GM19043 (cell line): ENCODE measurements at regions not wholly inside any gene's neighbourhood (a gene's known extent, or its start where the extent isn't known, plus 50 kb on each side); places are given as distances from the start of the nearest gene placed in this dataset.
"Not testable (repeated sequence)": the region's sequence is repeated elsewhere in the genome, so short reads cannot be mapped to it uniquely, and the experiment has no call there.

Source experiments
- ATAC-seq: cut with Tn5 transposase; IDR thresholded peaks from one replicate; pipeline ENCODE4 v1.9.1; 2021; ENCODE audit warnings: low read depth; ENCODE audit not compliant: unreplicated experiment

DNA sequence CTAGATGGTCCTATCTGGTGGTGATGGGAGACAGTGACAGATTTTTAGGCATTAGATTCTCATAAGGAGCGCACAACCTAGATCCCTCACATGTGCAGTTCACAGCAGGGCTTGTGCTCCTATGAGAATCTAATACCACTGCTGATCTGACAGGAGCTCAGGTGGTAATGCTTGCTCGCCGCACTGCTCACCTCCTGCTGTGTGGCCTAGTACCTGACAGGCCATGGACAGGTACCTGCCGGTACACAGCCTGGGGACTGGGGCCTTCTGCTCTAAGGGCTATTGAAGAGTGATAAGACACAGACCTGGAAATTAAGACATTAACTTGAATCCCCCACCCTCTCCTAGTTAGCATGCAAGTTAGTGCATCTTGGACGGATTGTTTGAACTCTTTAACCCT is 64.4 kb downstream of the KLRB1 start:
- not testable (repeated sequence) for ATAC-seq

DNA sequence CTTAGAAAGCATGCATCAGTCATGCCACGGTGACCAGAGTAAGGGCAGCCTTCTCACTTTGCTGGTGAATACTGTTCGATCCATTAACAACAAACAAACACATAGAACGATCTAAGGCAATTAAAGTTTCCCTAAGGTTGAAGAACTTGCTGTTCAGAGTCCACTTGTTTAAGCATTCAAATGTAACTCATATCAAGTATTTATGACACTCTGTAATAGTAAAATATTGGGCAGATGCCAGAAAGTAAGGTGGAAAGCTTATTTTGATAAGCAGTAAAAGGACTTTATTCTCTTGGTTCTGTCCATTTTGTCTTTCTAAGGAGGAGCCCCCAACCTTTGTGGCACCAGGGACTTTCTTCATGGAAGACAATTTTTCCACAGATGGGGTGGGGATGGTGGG is 64.9 kb downstream of the KLRB1 start:
- not testable (repeated sequence) for ATAC-seq

DNA sequence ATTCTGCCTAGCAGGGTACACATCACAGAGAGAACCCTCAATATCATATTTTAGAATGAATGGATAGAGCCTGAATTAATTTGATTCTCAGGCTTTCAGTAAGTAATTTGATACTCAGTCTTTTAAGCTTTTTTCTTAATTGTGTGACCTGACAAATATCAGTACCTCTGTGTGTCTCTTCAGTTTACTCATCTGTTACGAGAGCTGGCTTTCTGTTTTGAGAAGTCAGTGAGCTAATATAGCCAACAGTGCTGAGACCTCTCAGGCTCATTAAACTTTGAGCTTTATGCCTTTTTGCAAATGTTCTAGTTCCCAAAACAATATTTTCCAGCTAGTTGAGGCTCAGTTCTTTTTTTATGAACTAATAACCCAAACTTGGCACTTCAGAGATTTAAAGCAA is 91.8 kb downstream of the KLRB1 start:
- ATAC-seq = not testable (repeated sequence)

DNA sequence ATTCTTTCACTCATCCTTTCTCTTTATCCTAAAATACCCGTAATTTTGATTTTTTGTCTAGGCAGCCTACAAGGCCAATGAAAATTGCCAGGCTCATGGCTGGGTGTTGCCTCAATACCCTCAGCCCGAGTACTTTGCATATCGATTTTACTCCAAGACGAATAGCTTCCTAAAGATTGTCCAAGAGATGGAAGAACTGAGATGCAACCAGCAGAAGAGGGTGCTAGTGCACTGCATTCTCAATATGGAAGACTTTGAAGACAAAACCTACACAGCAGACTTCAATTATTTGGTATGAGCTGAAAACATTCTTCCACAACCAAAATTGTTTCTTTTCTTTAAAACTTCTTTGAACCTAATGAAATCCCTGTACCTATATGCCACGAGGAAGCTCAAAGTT is 95.0 kb downstream of the KLRB1 start:
- ATAC-seq = not testable (repeated sequence)

DNA sequence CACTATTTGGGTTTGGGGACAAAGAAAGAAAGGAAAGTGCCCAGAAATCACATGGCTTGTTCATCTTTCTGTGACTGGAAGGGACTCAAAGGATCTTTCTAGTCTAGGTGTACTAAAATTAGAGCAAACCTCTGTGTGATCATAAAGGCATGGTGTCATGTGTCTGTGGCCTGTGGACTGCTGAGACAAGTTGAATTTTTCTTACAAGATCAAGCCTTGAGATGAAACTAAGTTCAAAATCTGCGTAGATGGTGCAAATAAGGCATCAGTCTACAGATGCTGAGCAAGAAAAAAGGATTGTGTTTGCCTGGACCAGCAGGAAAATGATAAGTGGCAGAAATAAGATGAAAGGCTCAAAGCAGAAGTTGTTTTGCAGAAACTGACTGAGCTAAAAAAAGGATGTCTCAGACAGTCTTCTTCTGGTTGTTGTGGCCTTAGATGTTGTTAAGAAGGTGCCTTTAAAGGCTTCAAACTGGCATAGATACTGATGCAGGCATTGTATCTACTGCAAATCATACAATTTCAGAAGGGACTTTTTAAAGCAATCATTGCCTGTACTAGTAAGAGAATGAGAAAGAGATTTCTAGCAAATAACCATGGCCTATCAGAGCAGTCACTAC is 97.2 kb downstream of the KLRB1 start:
- not testable (repeated sequence) for ATAC-seq

DNA sequence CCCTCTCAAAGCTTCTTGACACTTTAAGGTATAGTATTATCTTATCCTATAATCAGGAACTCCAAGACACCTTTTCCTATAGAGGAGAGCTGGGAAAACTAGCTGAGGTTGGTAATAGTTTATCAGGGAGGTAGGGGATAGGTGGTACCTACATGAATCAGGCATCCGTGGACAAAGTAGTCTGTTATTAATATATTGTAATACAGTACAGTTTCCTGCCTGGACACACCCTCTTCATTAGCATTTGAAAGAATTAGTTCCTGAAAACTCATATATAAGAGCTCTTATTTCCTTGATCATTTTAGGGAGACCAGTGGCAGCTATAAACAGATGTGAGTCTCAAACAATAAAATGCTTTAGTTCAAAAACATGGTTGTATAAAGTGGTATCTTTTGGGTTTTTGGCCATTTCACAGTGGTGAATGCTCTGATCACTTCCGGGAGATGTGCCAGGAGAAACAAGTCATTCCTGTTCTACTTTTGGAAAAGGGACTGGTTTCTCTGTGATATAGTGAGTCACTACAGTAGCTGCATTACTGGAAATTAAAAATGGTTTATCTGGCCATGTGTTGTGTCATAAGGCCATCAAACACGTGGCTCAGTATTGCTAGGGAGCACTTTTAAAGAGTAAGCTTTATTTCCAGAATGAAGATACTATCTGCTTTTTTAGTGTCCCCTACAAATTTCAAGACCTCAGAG is 98.1 kb downstream of the KLRB1 start:
- ATAC-seq = no peak

DNA sequence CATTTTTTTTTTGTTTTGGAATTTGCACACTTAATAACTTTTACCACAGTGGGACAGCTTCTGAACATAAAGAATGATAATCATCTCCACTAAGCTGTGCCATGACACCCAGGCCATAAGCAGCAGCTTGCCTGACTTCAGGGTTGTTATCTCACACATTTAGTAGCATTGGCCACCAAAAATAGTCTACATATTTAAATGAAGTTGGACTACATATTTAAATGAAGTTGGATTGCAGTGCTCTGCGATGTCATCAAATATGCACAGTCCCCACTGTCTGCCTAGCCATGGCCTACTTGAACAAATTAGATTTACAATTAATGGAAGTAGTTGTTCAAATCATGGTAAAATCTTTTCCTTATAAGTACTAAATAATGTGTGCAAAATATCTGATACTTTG is 101.0 kb downstream of the KLRB1 start:
- no peak for ATAC-seq

DNA sequence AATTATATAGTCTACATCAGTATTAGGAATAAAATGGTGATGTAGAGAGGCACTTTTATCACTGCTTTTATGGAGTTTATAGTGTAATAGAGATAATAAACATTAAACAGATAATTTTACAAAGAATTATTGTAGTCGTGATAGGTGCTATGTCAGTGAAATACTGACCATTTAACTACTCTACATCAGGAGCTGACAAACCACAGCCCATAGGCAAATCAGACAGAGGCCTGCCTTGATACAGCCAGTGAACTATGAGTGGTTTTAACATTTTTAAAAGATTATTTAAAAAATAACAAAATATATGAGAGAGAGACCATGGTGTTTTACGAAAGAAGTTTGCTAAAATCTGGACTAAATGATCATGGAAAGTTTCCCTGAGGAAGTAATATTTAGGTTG is 104.3 kb downstream of the KLRB1 start:
- ATAC-seq = not testable (repeated sequence)

DNA sequence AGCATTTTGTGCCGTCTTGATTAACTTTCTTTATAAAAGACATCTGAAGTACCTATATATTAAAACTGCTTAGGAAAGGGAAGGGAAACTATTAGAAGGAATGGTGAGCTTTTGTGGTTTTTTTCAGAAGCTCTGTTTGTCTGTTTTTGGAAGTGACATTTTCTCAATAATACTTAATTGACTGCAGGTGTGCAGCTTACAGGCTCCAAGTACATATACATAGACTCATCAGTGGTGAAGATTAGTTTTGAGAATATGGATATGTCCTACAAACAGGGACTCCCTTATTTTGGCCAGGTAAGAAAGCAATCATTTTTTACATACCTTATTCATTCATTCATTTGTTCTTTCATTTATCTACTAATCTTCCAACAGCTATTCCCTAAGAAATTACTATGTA is 104.9 kb downstream of the KLRB1 start:
- not testable (repeated sequence) for ATAC-seq

DNA sequence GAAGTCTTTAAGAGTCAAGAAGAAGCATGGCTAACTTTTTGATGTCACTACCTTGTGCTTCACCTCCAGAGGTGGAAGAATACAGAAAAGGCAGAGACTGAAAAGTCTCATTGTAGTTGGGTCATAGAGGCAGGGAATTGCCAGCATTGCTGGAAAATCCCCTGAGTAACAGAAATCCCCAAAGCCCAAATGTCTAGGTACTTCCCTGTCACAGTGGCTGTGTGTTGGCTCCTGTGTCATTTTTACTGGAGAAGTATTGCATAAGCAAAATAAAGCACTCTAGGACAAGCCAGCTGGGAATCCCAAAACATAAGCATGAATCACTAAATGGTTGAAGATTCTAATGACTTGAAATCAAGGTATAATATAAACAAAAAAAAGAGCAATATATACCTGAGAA is 114.4 kb downstream of the KLRB1 start:
- not testable (repeated sequence) for ATAC-seq

DNA sequence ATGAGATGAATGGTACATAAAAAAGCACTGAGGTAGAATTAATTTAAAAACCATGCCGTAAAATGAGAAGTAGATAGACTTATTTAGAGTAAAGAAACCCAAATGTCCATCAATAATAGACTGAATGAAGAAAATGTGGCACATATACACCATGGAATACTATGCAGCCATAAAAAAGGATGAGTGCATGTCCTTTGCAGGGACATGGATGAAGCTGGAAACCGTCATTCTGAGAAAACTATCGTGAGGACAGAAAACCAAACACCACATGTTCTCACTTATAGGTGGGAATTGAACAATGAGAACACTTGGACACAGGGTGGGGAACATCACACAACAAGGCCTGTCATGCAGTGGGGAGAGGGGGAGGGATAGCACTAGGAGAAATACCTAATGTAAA is 126.4 kb downstream of the KLRB1 start:
- not testable (repeated sequence) for ATAC-seq

DNA sequence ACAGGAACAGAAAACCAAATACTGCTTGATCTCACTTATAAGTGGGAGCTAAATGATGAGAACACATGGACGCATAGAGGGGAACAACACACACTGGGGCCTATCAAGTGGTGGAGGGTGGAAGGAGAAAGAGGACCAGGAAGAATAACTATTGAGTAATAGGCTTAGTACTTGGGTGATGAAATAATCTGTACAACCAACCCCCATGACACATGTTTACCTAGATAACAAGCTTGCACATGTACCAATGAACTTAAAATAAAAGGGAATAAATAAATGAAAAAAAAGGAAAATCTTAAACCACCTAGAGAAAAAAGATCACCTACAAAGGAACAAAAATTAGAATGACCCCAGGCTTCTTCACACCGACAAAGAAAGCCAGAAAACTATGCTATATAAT is 133.5 kb downstream of the KLRB1 start:
- not testable (repeated sequence) for ATAC-seq

DNA sequence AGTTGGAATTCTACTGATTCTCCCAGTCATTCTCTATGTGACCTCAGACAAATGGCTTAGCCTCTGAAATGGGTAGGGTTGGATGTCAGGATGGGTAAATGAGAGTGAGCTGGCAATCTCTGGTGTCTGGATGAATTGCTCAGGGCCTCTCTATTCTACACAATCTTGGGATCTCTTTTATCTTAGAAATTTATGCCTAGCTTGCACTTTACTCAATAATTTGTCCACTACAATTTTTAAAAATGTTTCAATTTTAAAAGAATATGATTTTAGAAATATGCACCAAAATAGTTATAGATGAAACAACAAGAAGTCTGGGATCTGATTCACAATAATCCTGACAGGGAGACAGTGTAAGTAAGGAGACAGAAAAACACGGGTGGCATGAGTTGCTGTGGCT is 134.1 kb downstream of the KLRB1 start:
- ATAC-seq = not testable (repeated sequence)

DNA sequence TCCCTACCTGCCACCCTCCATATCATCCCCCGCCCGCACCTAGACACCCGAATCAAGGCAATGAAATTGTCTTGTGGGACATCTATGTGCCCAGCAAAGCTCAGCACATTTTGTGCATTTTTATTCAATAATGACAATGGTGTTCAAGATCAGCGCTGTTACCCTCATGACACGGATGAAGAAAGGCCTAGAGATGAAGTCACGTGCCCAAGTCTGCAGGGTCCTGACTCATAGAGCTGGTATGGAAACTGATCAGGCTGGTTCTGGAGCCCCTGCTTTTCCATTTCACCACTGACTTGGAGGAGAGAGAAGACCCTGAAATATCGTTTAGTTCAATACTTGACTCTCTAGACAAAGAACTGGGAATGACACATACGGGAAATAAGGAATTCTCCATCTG is 136.2 kb downstream of the KLRB1 start:
- not testable (repeated sequence) for ATAC-seq

DNA sequence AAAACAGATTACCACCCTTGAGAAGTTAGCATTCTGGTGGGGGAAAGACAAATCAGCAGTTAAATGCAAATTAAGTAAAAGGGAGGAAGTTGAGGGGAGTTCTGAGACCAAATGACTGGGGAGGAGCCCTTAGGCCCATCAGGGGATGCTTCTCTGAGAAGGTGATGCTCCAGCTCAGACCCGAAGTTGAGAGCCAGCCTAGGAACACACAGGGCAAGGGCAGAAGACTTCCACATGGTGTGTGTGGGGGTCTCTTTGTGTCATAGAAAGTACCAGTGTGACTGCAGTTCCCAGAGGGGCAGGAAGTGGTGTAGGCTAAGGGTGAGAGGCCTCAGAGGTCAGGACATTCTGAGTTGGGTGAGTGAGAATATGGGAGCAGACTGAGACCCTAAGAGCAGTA is 137.3 kb downstream of the KLRB1 start:
- ATAC-seq = not testable (repeated sequence)

DNA sequence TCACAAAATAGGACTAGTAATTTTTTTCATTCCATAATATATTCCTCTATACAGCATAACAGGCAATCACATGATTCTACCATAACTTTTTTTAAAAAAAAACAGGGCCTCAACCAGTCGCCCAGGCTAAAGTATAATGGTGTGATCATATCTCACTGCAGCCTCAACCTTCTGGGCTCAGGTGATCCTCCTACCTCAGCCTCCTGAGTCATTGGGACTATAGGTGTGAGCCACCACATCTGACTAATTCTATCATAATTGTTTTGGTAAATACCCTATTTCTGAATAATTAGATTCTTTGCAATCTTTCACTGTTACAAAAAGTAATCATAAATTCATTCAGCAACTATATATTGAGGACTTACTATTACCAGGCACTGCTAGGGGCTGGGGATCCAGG is 137.8 kb downstream of the KLRB1 start:
- ATAC-seq = not testable (repeated sequence)

DNA sequence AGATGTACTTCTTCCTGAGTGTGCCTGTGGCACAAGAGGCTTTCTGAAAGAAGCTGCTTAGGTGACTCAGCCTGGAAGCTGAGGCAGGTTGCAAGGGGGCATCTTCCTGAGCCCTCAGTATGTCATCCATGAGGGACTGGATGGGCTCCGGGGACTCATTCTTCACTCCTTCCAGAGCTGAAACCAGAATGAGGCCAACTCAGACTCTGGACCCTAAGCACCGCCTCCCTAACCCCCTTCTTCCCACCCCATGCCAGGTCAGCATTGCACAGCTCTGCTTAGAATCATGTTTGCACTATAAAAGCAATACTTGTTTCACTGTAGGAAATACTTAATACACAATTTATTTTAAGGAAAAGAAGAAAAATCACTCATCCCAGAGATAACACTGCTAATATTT is 138.3 kb downstream of the KLRB1 start:
- ATAC-seq = not testable (repeated sequence)

DNA sequence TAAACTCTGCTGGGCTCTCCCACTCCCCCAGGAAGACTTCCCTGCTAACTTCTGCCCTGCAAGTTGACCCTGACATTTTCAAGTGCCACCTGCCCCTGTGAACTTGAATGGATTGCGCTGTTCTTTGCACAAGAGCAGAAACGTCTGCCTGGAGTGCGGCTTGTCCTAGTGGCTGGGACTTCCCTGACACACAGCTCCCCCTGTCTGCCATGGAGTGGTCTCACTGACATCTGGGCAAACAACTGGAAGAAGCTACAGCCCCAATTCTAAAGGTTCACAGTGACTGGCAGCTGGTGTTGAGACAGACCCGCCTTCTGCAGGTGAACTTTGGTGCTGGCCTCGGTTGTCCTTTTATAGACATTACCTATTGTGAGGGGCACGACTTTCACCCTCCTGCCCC is 138.7 kb downstream of the KLRB1 start:
- not testable (repeated sequence) for ATAC-seq

DNA sequence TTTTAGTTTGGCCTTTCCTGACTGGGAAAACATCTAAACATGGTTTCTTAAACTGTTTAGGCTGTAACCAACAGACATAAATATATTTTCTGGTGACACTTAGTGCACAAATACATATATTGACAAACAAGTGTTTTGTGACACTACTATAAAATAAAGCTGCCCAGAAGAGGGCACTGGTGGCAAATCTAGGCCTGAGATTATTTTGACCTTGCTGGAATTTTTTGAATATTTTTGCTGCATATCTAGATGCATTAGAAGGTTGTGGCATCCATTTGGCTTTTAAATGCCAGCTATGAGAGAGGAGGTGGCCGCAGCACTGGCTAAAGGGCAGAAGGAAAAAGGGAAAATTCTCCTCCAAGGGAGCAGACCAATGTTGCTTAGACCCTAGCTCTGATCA is 139.6 kb downstream of the KLRB1 start:
- not testable (repeated sequence) for ATAC-seq

DNA sequence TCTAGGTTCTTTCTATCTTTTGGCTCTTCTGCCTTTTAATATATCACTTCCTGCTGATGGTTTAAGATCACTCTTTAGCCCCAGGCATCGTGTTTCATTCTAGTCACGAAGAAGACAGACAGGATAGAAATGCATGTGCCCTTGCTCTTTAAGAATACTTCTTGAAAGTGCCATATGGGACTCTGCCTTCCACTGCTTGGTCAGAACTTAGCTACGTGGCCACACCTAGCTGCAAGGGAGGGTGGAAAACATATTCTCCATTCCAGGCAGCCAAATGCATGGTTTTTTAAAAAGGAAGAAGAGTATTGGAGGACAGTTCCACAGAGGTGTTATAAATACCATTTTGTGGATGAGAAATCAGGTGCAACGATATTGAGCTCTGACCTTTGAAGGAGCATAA is 143.3 kb downstream of the KLRB1 start:
- ATAC-seq = no peak

DNA sequence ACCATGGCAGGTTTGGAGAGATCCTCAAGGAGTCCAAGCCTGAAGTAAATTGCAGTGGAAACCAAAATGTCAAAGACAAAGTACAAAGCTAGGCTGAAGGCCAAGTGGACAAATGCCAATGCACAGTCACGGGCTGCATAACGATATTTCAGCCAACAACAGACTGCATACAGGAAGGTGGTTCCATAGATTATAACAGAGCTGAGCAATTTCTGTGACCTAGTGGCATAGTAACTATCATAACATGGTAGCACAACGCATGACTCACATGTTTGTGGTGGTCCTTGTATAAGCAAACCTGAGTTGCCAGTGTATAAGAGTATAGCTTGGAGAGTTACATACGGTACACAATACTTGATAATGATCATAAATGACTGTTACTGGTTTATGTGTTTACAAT is 152.2 kb downstream of the KLRB1 start:
- not testable (repeated sequence) for ATAC-seq

DNA sequence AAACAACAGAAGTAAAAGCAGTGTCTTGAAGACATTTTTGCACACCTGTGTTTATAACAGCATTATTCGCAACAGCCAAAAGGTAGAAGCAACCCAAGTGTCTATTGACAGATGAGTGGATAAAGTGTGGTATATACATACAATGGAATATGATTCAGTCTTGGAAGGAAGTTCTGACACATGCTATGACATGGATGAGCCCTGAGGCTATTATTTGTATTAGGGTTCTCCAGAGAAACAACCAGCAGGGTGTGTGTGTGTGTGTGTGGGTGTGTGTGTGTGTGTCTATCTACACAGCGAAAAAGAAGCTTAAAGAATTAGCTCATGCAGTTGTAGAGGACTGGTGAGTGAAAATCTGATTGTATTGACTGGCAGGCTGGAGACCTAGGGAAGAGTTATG is 153.7 kb downstream of the KLRB1 start:
- not testable (repeated sequence) for ATAC-seq
